Body of pancreas (tissue), 4 donors: ENCODE measurements at regions not wholly inside any gene's neighbourhood (a gene's known extent, or its start where the extent isn't known, plus 50 kb on each side); places are given as distances from the start of the nearest gene placed in this dataset.

Experiments
- ATAC-seq: fragments of 150-250 bp; one replicate; pipeline ENCODE4 v1.9.1; 2016
- DNase-seq, 4 donors: peaks; one replicate each; pipeline ENCODE4 v3.0.0-alpha.2; 2019
- H3K27ac ChIP-seq, 4 donors: fragments of 200-600 bp; sonication (generic); 1 replicate in 3 of 4; 2 replicates in 1 of 4; pipeline versions ENCODE4 v1.5.1 to v1.6.1; 2016 to 2019; ENCODE audit warnings: mild to moderate bottlenecking in 1 of 4, mixed read lengths in 1 of 4, moderate library complexity in 1 of 4
- H3K27me3 ChIP-seq, 2 donors: fragments of 200-600 bp; sonication (generic); one replicate each; pipeline ENCODE4 v1.6.0; 2016; ENCODE audit warnings: mild to moderate bottlenecking in 1 of 2
- H3K36me3 ChIP-seq, 2 donors: fragments of 200-600 bp; sonication (generic); replicated peaks in 1 of 2; 2 replicates each; pipeline ENCODE4 v1.5.1; 2016; ENCODE audit warnings: low read depth in 2 of 2; ENCODE audit not compliant: insufficient read depth in 1 of 2
- H3K4me1 ChIP-seq: fragments of 200-600 bp; sonication (generic); one replicate; pipeline ENCODE4 v1.6.0; 2016
- H3K4me3 ChIP-seq, 2 donors: fragments of 200-600 bp; sonication (generic); 1 replicate in 1 of 2; 2 replicates in 1 of 2; pipeline ENCODE4 v1.5.1; 2016 to 2019
- H3K9me3 ChIP-seq, 3 donors: fragments of 200-600 bp; sonication (generic); 1 replicate in 2 of 3; 2 replicates in 1 of 3; pipeline ENCODE4 v1.5.1; 2016
- POLR2A ChIP-seq, 3 donors: fragments of 450-650 bp; IDR thresholded peaks; one replicate each; pipeline ENCODE4 v1.6.1; 2016; ENCODE audit warnings: antibody characterized with exemption in 3 of 3, mild to moderate bottlenecking in 2 of 3
- WGBS, 2 donors: methylation state at CpG; one replicate each; pipeline ENCODE4 v1.1.5; 2017; 5-methylcytosine and 5-hydroxymethylcytosine counted together
- intact Hi-C: fragments of 100-400 bp; cut with DNase I; formaldehyde crosslinking; loops from one replicate; pipeline ENCODE4 v1.15.1; 2023
- TF ChIP-seq, protein P1 (sequence below), 7 experiments: fragments of 450-650 bp in 4 of 7; fragments of 200-600 bp in 3 of 7; sonication (generic) in 3 of 7; IDR thresholded peaks; one replicate each; pipeline ENCODE4 v1.5.1; 2016 to 2019; ENCODE audit warnings: antibody characterized with exemption in 7 of 7

- no peak for TF ChIP-seq POLR2A (IDR thresholded peaks at IDR 0.05)
- TF ChIP-seq, protein P1, sequence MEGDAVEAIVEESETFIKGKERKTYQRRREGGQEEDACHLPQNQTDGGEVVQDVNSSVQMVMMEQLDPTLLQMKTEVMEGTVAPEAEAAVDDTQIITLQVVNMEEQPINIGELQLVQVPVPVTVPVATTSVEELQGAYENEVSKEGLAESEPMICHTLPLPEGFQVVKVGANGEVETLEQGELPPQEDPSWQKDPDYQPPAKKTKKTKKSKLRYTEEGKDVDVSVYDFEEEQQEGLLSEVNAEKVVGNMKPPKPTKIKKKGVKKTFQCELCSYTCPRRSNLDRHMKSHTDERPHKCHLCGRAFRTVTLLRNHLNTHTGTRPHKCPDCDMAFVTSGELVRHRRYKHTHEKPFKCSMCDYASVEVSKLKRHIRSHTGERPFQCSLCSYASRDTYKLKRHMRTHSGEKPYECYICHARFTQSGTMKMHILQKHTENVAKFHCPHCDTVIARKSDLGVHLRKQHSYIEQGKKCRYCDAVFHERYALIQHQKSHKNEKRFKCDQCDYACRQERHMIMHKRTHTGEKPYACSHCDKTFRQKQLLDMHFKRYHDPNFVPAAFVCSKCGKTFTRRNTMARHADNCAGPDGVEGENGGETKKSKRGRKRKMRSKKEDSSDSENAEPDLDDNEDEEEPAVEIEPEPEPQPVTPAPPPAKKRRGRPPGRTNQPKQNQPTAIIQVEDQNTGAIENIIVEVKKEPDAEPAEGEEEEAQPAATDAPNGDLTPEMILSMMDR (IDR thresholded peaks at IDR 0.05): no peak
- Histone ChIP-seq H3K27ac (peak overlapping the region in 3 of 4 donors; percentile 40 to 62 (median 58)), H3K4me3 (no peak overlapping the region), H3K9me3 (no peaks in the 10 kb centered on the region), H3K4me1 (peaks cover 43% of the 10 kb centered on the region), H3K36me3 (no peaks in the 10 kb centered on the region), H3K27me3 (no peaks in the 10 kb centered on the region)
- DNase-seq: no peak
- intact Hi-C loops: no loop called here
- ATAC-seq: peak; percentile 71
- WGBS, 2 donors: 76 to 88% methylated on average over 2 of the region's 2 CpGs
These were observed 1003.9 kb downstream of the SORCS3 start for GRCh38 chr10:105644978-105645377.

DNA sequence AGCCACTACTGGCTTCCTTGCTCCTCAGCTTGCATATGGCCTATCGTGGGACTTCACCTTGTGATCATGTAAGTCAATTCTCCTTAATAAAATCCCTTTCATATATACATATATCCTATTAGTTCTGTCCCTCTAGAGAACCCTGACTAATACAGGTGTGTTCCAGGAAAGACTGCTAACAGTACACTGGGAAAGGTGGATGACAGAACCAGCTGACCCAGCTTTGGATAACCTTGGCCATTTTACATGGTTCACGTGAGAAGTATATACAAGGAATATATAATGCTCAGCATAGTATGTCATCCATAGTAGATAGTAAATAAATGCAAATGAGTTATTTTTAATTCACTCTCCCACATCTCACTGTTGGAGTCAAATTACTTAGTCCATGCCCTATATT is 1003.5 kb downstream of the SORCS3 start:
- no peaks in the 10 kb centered on the region for H3K36me3 ChIP-seq
- no peak for TF ChIP-seq POLR2A (IDR thresholded peaks at IDR 0.05)
- TF ChIP-seq, protein P1 (IDR thresholded peaks at IDR 0.05): no peak
- no peaks in the 10 kb centered on the region for H3K27me3 ChIP-seq
- peaks cover 43% of the 10 kb centered on the region for H3K4me1 ChIP-seq
- intact Hi-C loops: no loop called here
- H3K4me3 ChIP-seq: no peak overlapping the region
- DNase-seq (peak; percentile 21 to 63 (median 37)), ATAC-seq (peak; percentile 86)
- 26 to 36% methylated on average over 2 of the region's 2 CpGs for WGBS, 2 donors
- H3K9me3 ChIP-seq: no peaks in the 10 kb centered on the region
- peak overlapping the region in 3 of 4 donors; percentile 40 to 62 (median 58) for H3K27ac ChIP-seq

DNA sequence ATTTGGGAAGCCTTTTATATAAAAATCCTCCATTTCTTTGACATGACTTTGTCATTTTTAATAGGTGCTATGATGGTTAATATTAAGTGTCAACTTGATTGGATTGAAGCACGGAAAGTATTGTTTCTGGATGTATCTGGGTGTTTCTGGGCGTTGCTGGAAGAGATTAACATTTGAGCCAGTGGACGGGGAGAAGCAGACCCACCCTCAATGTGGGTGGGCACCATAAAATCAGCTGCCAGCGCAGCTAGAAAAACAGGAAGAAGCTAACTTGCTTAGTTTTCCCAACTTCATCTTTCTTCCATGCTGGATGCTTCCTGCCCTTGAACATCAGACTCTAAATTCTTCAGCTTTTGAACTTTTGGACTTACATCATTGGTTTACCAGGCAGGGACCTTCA is 1003.0 kb downstream of the SORCS3 start:
- intact Hi-C loops: no loop called here
- Histone ChIP-seq H3K27ac (peak overlapping the region in 3 of 4 donors; percentile 40 to 62 (median 58)), H3K27me3 (no peaks in the 10 kb centered on the region), H3K9me3 (no peaks in the 10 kb centered on the region), H3K4me3 (no peak overlapping the region), H3K4me1 (peaks cover 43% of the 10 kb centered on the region), H3K36me3 (no peaks in the 10 kb centered on the region)
- TF ChIP-seq, protein P1 (IDR thresholded peaks at IDR 0.05): no peak
- TF ChIP-seq POLR2A (IDR thresholded peaks at IDR 0.05): no peak
- peak; percentile 11 for ATAC-seq
- WGBS, 2 donors: 65 to 68% methylated on average over 4 of the region's 4 CpGs
- DNase-seq: no peak

GRCh38 chr10:105643660-105644059 is 1002.6 kb downstream of the SORCS3 start:
- H3K4me3 ChIP-seq: no peak overlapping the region
- H3K27ac ChIP-seq: peak overlapping the region in 2 of 4 donors; percentile 58 to 62
- intact Hi-C loops: no loop called here
- no peaks in the 10 kb centered on the region for H3K9me3 ChIP-seq
- H3K4me1 ChIP-seq: peaks cover 43% of the 10 kb centered on the region
- DNase-seq (no peak), ATAC-seq (no peak)
- no peaks in the 10 kb centered on the region for H3K36me3 ChIP-seq
- H3K27me3 ChIP-seq: no peaks in the 10 kb centered on the region
- no peak for TF ChIP-seq POLR2A (IDR thresholded peaks at IDR 0.05)
- TF ChIP-seq, protein P1 (IDR thresholded peaks at IDR 0.05): no peak

DNA sequence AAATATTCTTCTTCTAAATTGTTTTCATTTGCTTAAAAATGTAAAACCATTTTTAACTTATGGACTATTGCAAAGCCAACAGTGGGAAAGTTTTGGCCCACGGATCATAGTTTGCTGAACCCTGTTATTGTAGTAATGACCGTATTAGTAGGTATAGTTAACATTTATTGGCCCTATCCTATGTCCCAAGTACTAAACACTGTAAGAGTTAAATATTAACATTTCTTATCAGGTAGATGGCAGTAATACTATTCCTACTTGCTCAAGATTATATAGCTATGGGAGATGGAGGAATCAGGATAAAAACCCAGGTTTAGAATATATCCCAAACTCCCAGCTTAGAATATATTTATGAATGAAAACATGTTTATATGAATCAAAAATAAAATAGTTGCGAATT is 993.2 kb downstream of the SORCS3 start:
- intact Hi-C loops: no loop called here
- 57 to 66% methylated on average over 3 of the region's 3 CpGs for WGBS, 2 donors

More for the DNA sequence above, 993.2 kb downstream of the SORCS3 start:
- H3K4me1 ChIP-seq: peaks cover 13% of the 10 kb centered on the region
- no peak overlapping the region for H3K4me3 ChIP-seq
- H3K9me3 ChIP-seq: no peaks in the 10 kb centered on the region
- no peaks in the 10 kb centered on the region for H3K36me3 ChIP-seq
- H3K27ac ChIP-seq: no peak overlapping the region
- H3K27me3 ChIP-seq: no peaks in the 10 kb centered on the region
- no peak for TF ChIP-seq POLR2A (IDR thresholded peaks at IDR 0.05)
- TF ChIP-seq, protein P1 (IDR thresholded peaks at IDR 0.05): no peak
- ATAC-seq: no peak
- no peak for DNase-seq
